Jurkat, Clone E6-1 (cell line): ENCODE measurements at regions not wholly inside any gene's neighbourhood (a gene's known extent, or its start where the extent isn't known, plus 50 kb on each side); places are given as distances from the start of the nearest gene placed in this dataset.

Experiments used
- DNase-seq: peaks from one replicate; pipeline ENCODE4 v3.0.0-alpha.2; 2011; ENCODE audit warnings: low read depth, low spot score
- H3K4me3 ChIP-seq: 2 replicates; pipeline ENCODE4 v1.5.1; 2011; ENCODE audit warnings: mild to moderate bottlenecking, low read length, control low read depth, moderate library complexity

GRCh38 chr20:7624886-7625285 is 315.4 kb downstream of the HAO1 start:
- H3K4me3 ChIP-seq, result no peak overlapping the region
- no peak for DNase-seq

- no peak overlapping the region for H3K4me3 ChIP-seq
- DNase-seq, result no peak
Observed at GRCh38 chr20:7627734-7628663, 312.3 kb downstream of the HAO1 start.

GRCh38 chr20:7629880-7630279 is 310.4 kb downstream of the HAO1 start:
- DNase-seq, result no peak
- no peak overlapping the region for H3K4me3 ChIP-seq

- DNase-seq, result peak; percentile 5
- H3K4me3 ChIP-seq, result no peak overlapping the region
Observed at GRCh38 chr20:7637184-7637583, 303.1 kb downstream of the HAO1 start.

- H3K4me3 ChIP-seq, result no peak overlapping the region
- DNase-seq, result no peak
Observed at GRCh38 chr20:7650086-7650879, 290.0 kb downstream of the HAO1 start.

- no peak overlapping the region for H3K4me3 ChIP-seq
- DNase-seq, result no peak
Observed at GRCh38 chr20:7654231-7654630, 286.0 kb downstream of the HAO1 start.

GRCh38 chr20:7656687-7657467 is 283.4 kb downstream of the HAO1 start:
- no peak for DNase-seq
- no peak overlapping the region for H3K4me3 ChIP-seq

- H3K4me3 ChIP-seq, result no peak overlapping the region
- DNase-seq, result no peak
Observed at GRCh38 chr20:7657569-7657968, 282.7 kb downstream of the HAO1 start.

- no peak overlapping the region for H3K4me3 ChIP-seq
- no peak for DNase-seq
Observed at GRCh38 chr20:7660165-7660564, 280.1 kb downstream of the HAO1 start.

GRCh38 chr20:7665376-7665775 is 274.9 kb downstream of the HAO1 start:
- H3K4me3 ChIP-seq, result no peak overlapping the region

GRCh38 chr20:7667194-7667593 is 273.1 kb downstream of the HAO1 start:
- H3K4me3 ChIP-seq, result no peak overlapping the region
- no peak for DNase-seq

More at GRCh38 chr20:7665376-7665775, 274.9 kb downstream of the HAO1 start:
- DNase-seq, result no peak

GRCh38 chr20:7672571-7672970 is 267.7 kb downstream of the HAO1 start:
- no peak overlapping the region for H3K4me3 ChIP-seq
- no peak for DNase-seq

- DNase-seq, result no peak
- no peak overlapping the region for H3K4me3 ChIP-seq
Observed at GRCh38 chr20:7673841-7674240, 266.4 kb downstream of the HAO1 start.

GRCh38 chr20:7682916-7683315 is 257.3 kb downstream of the HAO1 start:
- no peak for DNase-seq
- no peak overlapping the region for H3K4me3 ChIP-seq

GRCh38 chr20:7687065-7687464 is 253.2 kb downstream of the HAO1 start:
- no peak overlapping the region for H3K4me3 ChIP-seq
- DNase-seq, result no peak

- DNase-seq, result no peak
- H3K4me3 ChIP-seq, result no peak overlapping the region
Observed at GRCh38 chr20:7689151-7689550, 251.1 kb downstream of the HAO1 start.

GRCh38 chr20:7691647-7692269 is 248.5 kb downstream of the HAO1 start:
- H3K4me3 ChIP-seq, result no peak overlapping the region
- no peak for DNase-seq

GRCh38 chr20:7692478-7692877 is 247.8 kb downstream of the HAO1 start:
- DNase-seq, result no peak
- no peak overlapping the region for H3K4me3 ChIP-seq

- no peak overlapping the region for H3K4me3 ChIP-seq
- DNase-seq, result no peak
Observed at GRCh38 chr20:7693761-7694160, 246.5 kb downstream of the HAO1 start.
